Thoracic aorta (tissue), 2 donors: ENCODE measurements at regions not wholly inside any gene's neighbourhood (a gene's known extent, or its start where the extent isn't known, plus 50 kb on each side); places are given as distances from the start of the nearest gene placed in this dataset.

ENCODE experiments used
- ATAC-seq: fragments of 150-250 bp; one replicate; pipeline ENCODE4 v1.8.0; 2017; ENCODE audit warnings: low read depth; ENCODE audit not compliant: insufficient number of reproducible peaks, low FRiP score
- DNase-seq: peaks from one replicate; pipeline ENCODE4 v3.0.0-alpha.2; 2020; ENCODE audit warnings: low spot score
- H3K27ac ChIP-seq, 2 donors: fragments of 200-600 bp; sonication (generic); 1 replicate in 1 of 2; 2 replicates in 1 of 2; pipeline ENCODE4 v1.5.1; 2016; ENCODE audit warnings: mild to moderate bottlenecking in 2 of 2, moderate library complexity in 2 of 2
- H3K27me3 ChIP-seq: fragments of 200-600 bp; sonication (generic); replicated peaks from 2 replicates; pipeline ENCODE4 v1.6.0; 2016; ENCODE audit warnings: mild to moderate bottlenecking; ENCODE audit not compliant: insufficient read depth
- H3K36me3 ChIP-seq: fragments of 200-600 bp; sonication (generic); one replicate; pipeline ENCODE4 v1.5.1; 2016
- H3K4me1 ChIP-seq, 2 donors: fragments of 200-600 bp; sonication (generic); 1 replicate in 1 of 2; 2 replicates in 1 of 2; pipeline versions ENCODE4 v1.5.1 to v1.6.0; 2016; ENCODE audit warnings: low read depth in 2 of 2, mild to moderate bottlenecking in 1 of 2; ENCODE audit not compliant: control insufficient read depth in 1 of 2
- H3K4me3 ChIP-seq: fragments of 200-600 bp; sonication (generic); 2 replicates; pipeline ENCODE4 v1.5.1; 2016; ENCODE audit warnings: mild to moderate bottlenecking
- H3K9me3 ChIP-seq: fragments of 200-600 bp; sonication (generic); 2 replicates; pipeline ENCODE4 v1.5.1; 2016
- TF ChIP-seq, protein P1 (sequence below): fragments of 200-600 bp; sonication (generic); IDR thresholded peaks from one replicate; pipeline ENCODE4 v1.5.1; 2019; ENCODE audit warnings: antibody characterized with exemption

GRCh38 chr1:70553567-70553956 lies 142.5 kb downstream of the CTH start:
- Histone ChIP-seq H3K27ac (no peak overlapping the region), H3K27me3 (no peaks in the 10 kb centered on the region), H3K4me1 (no peaks in the 10 kb centered on the region), H3K4me3 (no peak overlapping the region), H3K36me3 (no peaks in the 10 kb centered on the region), H3K9me3 (no peaks in the 10 kb centered on the region)
- DNase-seq (no peak), ATAC-seq (no peak)
- TF ChIP-seq, protein P1, sequence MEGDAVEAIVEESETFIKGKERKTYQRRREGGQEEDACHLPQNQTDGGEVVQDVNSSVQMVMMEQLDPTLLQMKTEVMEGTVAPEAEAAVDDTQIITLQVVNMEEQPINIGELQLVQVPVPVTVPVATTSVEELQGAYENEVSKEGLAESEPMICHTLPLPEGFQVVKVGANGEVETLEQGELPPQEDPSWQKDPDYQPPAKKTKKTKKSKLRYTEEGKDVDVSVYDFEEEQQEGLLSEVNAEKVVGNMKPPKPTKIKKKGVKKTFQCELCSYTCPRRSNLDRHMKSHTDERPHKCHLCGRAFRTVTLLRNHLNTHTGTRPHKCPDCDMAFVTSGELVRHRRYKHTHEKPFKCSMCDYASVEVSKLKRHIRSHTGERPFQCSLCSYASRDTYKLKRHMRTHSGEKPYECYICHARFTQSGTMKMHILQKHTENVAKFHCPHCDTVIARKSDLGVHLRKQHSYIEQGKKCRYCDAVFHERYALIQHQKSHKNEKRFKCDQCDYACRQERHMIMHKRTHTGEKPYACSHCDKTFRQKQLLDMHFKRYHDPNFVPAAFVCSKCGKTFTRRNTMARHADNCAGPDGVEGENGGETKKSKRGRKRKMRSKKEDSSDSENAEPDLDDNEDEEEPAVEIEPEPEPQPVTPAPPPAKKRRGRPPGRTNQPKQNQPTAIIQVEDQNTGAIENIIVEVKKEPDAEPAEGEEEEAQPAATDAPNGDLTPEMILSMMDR: no peak

DNA sequence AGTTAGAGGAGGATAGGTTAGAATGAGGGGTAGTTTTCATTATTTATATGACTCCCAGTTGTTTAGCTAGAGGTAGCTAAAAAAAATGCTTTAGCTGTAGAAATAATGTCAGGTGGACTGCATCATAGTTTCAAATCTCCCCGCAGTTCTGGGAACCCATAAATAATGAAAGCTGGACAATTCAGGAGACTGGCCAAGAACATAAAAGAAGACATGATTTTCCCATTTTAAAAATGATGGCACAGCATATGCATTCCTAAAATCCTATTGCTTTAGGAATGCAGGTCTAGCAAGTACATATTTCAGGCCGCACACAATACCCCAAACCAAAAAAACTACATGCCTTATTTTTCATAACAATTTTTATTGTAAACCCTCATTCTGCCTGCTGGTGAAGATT lies 143.3 kb downstream of the CTH start:
- no peak for ATAC-seq
- Histone ChIP-seq H3K4me3 (no peak overlapping the region), H3K9me3 (no peaks in the 10 kb centered on the region), H3K4me1 (no peaks in the 10 kb centered on the region), H3K27ac (no peak overlapping the region), H3K27me3 (no peaks in the 10 kb centered on the region), H3K36me3 (no peaks in the 10 kb centered on the region)
- TF ChIP-seq, protein P1: no peak
- no peak for DNase-seq

- no peak overlapping the region for H3K27ac ChIP-seq
Observed at GRCh38 chr1:70556541-70556940, 145.5 kb downstream of the CTH start.

DNA sequence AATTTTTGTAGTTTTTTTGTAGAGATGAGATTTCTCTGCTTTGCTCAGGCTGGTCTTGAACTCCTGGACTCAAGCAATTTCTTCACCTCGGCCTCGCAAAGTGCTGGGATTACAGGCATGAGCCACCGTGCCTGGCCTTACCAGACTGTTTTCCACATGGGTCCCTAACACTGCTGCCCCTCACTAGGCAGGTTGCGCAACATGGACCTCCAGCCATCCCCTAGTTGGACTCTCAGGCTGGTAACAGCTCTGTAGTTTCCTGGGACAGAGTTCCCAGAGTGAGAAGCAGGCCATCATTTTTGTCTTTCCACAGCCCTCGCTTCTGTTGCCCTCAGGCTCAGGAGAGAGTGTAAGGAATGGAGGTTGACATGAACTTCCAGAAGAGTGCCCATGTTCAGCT lies 156.1 kb downstream of the CTH start:
- Histone ChIP-seq H3K27me3 (no peaks in the 10 kb centered on the region), H3K4me1 (no peaks in the 10 kb centered on the region), H3K9me3 (no peaks in the 10 kb centered on the region), H3K27ac (no peak overlapping the region), H3K4me3 (no peak overlapping the region), H3K36me3 (no peaks in the 10 kb centered on the region)
- DNase-seq: no peak
- no peak for ATAC-seq
- TF ChIP-seq, protein P1: no peak

More at GRCh38 chr1:70556541-70556940, 145.5 kb downstream of the CTH start:
- no peaks in the 10 kb centered on the region for H3K4me1 ChIP-seq
- ATAC-seq (no peak), DNase-seq (no peak)
- no peak overlapping the region for H3K4me3 ChIP-seq
- TF ChIP-seq, protein P1: no peak
- H3K36me3 ChIP-seq: no peaks in the 10 kb centered on the region
- H3K9me3 ChIP-seq: no peaks in the 10 kb centered on the region
- no peaks in the 10 kb centered on the region for H3K27me3 ChIP-seq

- Histone ChIP-seq H3K9me3 (no peaks in the 10 kb centered on the region), H3K36me3 (no peaks in the 10 kb centered on the region), H3K4me3 (no peak overlapping the region), H3K4me1 (no peaks in the 10 kb centered on the region), H3K27ac (no peak overlapping the region), H3K27me3 (no peaks in the 10 kb centered on the region)
- DNase-seq (no peak), ATAC-seq (no peak)
- TF ChIP-seq, protein P1: no peak
Observed at GRCh38 chr1:70571191-70571590, 160.1 kb downstream of the CTH start.
